Activated CD4-positive, CD25-positive, alpha-beta regulatory T cell (primary cell): ENCODE measurements at regions not wholly inside any gene's neighbourhood (a gene's known extent, or its start where the extent isn't known, plus 50 kb on each side); places are given as distances from the start of the nearest gene placed in this dataset.
"Not testable (repeated sequence)": the region's sequence is repeated elsewhere in the genome, so short reads cannot be mapped to it uniquely, and the experiment has no call there.

Source experiments
- DNase-seq, 4 experiments: peaks; one replicate each; lab custom pipeline; 2025; lab: John Stamatoyannopoulos, UW

- no peak for DNase-seq
These were observed 252.2 kb upstream of the SLITRK6 start for GRCh38 chr13:86051134-86052103.

- DNase-seq: no peak
These were observed 239.3 kb upstream of the SLITRK6 start for GRCh38 chr13:86038490-86038889.

GRCh38 chr13:86020351-86021002 is 221.3 kb upstream of the SLITRK6 start:
- DNase-seq: no peak

GRCh38 chr13:86006317-86006716 is 207.1 kb upstream of the SLITRK6 start:
- DNase-seq: no peak

- no peak for DNase-seq
These were observed 203.8 kb upstream of the SLITRK6 start for GRCh38 chr13:86003029-86003428.

- no peak for DNase-seq
These were observed 201.3 kb upstream of the SLITRK6 start for GRCh38 chr13:86000546-86000945.

GRCh38 chr13:85997587-85997986 is 198.4 kb upstream of the SLITRK6 start:
- DNase-seq: no peak

GRCh38 chr13:85995788-85996418 is 196.7 kb upstream of the SLITRK6 start:
- DNase-seq: no peak

GRCh38 chr13:85993567-85993966 is 194.3 kb upstream of the SLITRK6 start:
- no peak for DNase-seq

GRCh38 chr13:85990397-85990796 is 191.2 kb upstream of the SLITRK6 start:
- DNase-seq: no peak

- DNase-seq: no peak
These were observed 186.6 kb upstream of the SLITRK6 start for GRCh38 chr13:85985797-85986196.

GRCh38 chr13:85982102-85982501 is 182.9 kb upstream of the SLITRK6 start:
- DNase-seq: no peak

- DNase-seq: not testable (repeated sequence)
These were observed 181.2 kb upstream of the SLITRK6 start for GRCh38 chr13:85980447-85980846.

- no peak for DNase-seq
These were observed 177.0 kb upstream of the SLITRK6 start for GRCh38 chr13:85976242-85976641.

- DNase-seq: no peak
These were observed 175.6 kb upstream of the SLITRK6 start for GRCh38 chr13:85974608-85975366.

- no peak for DNase-seq
These were observed 171.5 kb upstream of the SLITRK6 start for GRCh38 chr13:85970727-85971126.

- no peak for DNase-seq
These were observed 170.1 kb upstream of the SLITRK6 start for GRCh38 chr13:85969331-85969730.

- DNase-seq: no peak
These were observed 136.7 kb upstream of the SLITRK6 start for GRCh38 chr13:85935868-85936467.

GRCh38 chr13:85930108-85930507 is 130.9 kb upstream of the SLITRK6 start:
- no peak for DNase-seq

GRCh38 chr13:85910962-85911361 is 111.7 kb upstream of the SLITRK6 start:
- no peak for DNase-seq

GRCh38 chr13:85900521-85900920 is 101.3 kb upstream of the SLITRK6 start:
- no peak for DNase-seq
